Stimulated activated CD4-positive, alpha-beta T cell treated with anti-CD3 and anti-CD28 coated beads, Interleukin-12 subunit alpha, Interleukin-12 subunit beta, amount 100 ng/mL, for 48 hours (primary cell): ENCODE measurements at regions not wholly inside any gene's neighbourhood (a gene's known extent, or its start where the extent isn't known, plus 50 kb on each side); places are given as distances from the start of the nearest gene placed in this dataset.

ENCODE experiments used
- DNase-seq, 3 donors: peaks; one replicate each; pipeline ENCODE4 v3.0.0-alpha.2; 2020; ENCODE audit warnings: low read depth in 2 of 3, low spot score in 1 of 3

- DNase-seq, result no peak
Observed at GRCh38 chr4:35986537-35986936, 257.8 kb downstream of the ARAP2 start.

- no peak for DNase-seq
Observed at GRCh38 chr4:35993606-35994005, 250.7 kb downstream of the ARAP2 start.

GRCh38 chr4:36000941-36001557 is 243.3 kb downstream of the ARAP2 start:
- no peak for DNase-seq

- DNase-seq, result no peak
Observed at GRCh38 chr4:36003051-36003450, 241.3 kb downstream of the ARAP2 start.

- DNase-seq, result no peak
Observed at GRCh38 chr4:36004204-36004851, 240.0 kb downstream of the ARAP2 start.

- no peak for DNase-seq
Observed at GRCh38 chr4:36006226-36006625, 238.1 kb downstream of the ARAP2 start.

GRCh38 chr4:36010397-36010929 is 233.9 kb downstream of the ARAP2 start:
- DNase-seq, result no peak

GRCh38 chr4:36011381-36011780 is 232.9 kb downstream of the ARAP2 start:
- no peak for DNase-seq

- no peak for DNase-seq
Observed at GRCh38 chr4:36012503-36012902, 231.8 kb downstream of the ARAP2 start.

GRCh38 chr4:36013206-36013605 is 231.1 kb downstream of the ARAP2 start:
- DNase-seq, result no peak
